ENCODE measurements at regions not wholly inside any gene's neighbourhood (a gene's known extent, or its start where the extent isn't known, plus 50 kb on each side); places are given as distances from the start of the nearest gene placed in this dataset.
"Not testable (repeated sequence)": the region's sequence is repeated elsewhere in the genome, so short reads cannot be mapped to it uniquely, and the experiment has no call there.

GRCh38 chr18:22528291-22528690, 110.6 kb upstream of the CTAGE1 start:
- no peaks in the 10 kb centered on the region for H3K79me2 ChIP-seq (ENCODE audit: control insufficient read depth, low read length)

GRCh38 chr18:22534706-22535105, 117.0 kb upstream of the CTAGE1 start:
- H3K27me3 ChIP-seq (ENCODE audit: control insufficient read depth, low read length); H3K9me2 ChIP-seq (replicated peaks; ENCODE audit: control insufficient read depth, low read length); H3K4me1 ChIP-seq (ENCODE audit: control insufficient read depth, low read length); H3K4me3 ChIP-seq (ENCODE audit: low read length); H3K4me2 ChIP-seq (ENCODE audit: low read length); H3K79me2 ChIP-seq (ENCODE audit: control insufficient read depth, low read length); H3K9me3 ChIP-seq (ENCODE audit: control insufficient read depth, insufficient read depth, low read length); H3K27ac ChIP-seq (ENCODE audit: low read depth, low read length); H3F3A ChIP-seq (ENCODE audit: control insufficient read depth, insufficient read depth); H4K20me1 ChIP-seq (ENCODE audit: control insufficient read depth, insufficient read depth, low read depth, low read length); H3K36me3 ChIP-seq (ENCODE audit: control insufficient read depth, low read length): not testable (repeated sequence)

More at GRCh38 chr18:22528291-22528690, 110.6 kb upstream of the CTAGE1 start:
- Histone ChIP-seq H3F3A (ENCODE audit: control insufficient read depth, insufficient read depth) (no peaks in the 10 kb centered on the region), H4K20me1 (ENCODE audit: control insufficient read depth, insufficient read depth, low read depth, low read length) (no peaks in the 10 kb centered on the region), H3K27ac (ENCODE audit: low read depth, low read length) (no peak overlapping the region), H3K36me3 (ENCODE audit: control insufficient read depth, low read length) (no peaks in the 10 kb centered on the region), H3K9me2 (replicated peaks; ENCODE audit: control insufficient read depth, low read length) (no peaks in the 10 kb centered on the region), H3K27me3 (ENCODE audit: control insufficient read depth, low read length) (no peaks in the 10 kb centered on the region), H3K4me2 (ENCODE audit: low read length) (no peak overlapping the region), H3K4me1 (ENCODE audit: control insufficient read depth, low read length) (no peaks in the 10 kb centered on the region), H3K9me3 (ENCODE audit: control insufficient read depth, insufficient read depth, low read length) (no peaks in the 10 kb centered on the region), H3K4me3 (ENCODE audit: low read length) (no peak overlapping the region)
- TF ChIP-seq EZH2phosphoT487 (IDR thresholded peaks at IDR 0.05; ENCODE audit: borderline replicate concordance, low read length) (no peak), CTCF (IDR thresholded peaks at IDR 0.05; ENCODE audit: low read depth, low read length, poor library complexity, severe bottlenecking) (no peak)

- Histone ChIP-seq H3K4me3 (ENCODE audit: low read length) (no peak overlapping the region), H3K36me3 (ENCODE audit: control insufficient read depth, low read length) (no peaks in the 10 kb centered on the region), H3K9me3 (ENCODE audit: control insufficient read depth, insufficient read depth, low read length) (no peaks in the 10 kb centered on the region), H3K4me2 (ENCODE audit: low read length) (no peak overlapping the region), H3F3A (ENCODE audit: control insufficient read depth, insufficient read depth) (no peaks in the 10 kb centered on the region), H4K20me1 (ENCODE audit: control insufficient read depth, insufficient read depth, low read depth, low read length) (no peaks in the 10 kb centered on the region), H3K9me2 (replicated peaks; ENCODE audit: control insufficient read depth, low read length) (no peaks in the 10 kb centered on the region), H3K27me3 (ENCODE audit: control insufficient read depth, low read length) (no peaks in the 10 kb centered on the region), H3K79me2 (ENCODE audit: control insufficient read depth, low read length) (no peaks in the 10 kb centered on the region), H3K4me1 (ENCODE audit: control insufficient read depth, low read length) (no peaks in the 10 kb centered on the region), H3K27ac (ENCODE audit: low read depth, low read length) (no peak overlapping the region)
- TF ChIP-seq CTCF (IDR thresholded peaks at IDR 0.05; ENCODE audit: low read depth, low read length, poor library complexity, severe bottlenecking), result no peak
- TF ChIP-seq EZH2phosphoT487 (IDR thresholded peaks at IDR 0.05; ENCODE audit: borderline replicate concordance, low read length), result no peak
Observed at GRCh38 chr18:22536558-22536957, 118.8 kb upstream of the CTAGE1 start.

GRCh38 chr18:22538426-22538825, 120.7 kb upstream of the CTAGE1 start:
- H3K27me3 ChIP-seq (ENCODE audit: control insufficient read depth, low read length), result no peaks in the 10 kb centered on the region
- no peaks in the 10 kb centered on the region for H3K9me2 ChIP-seq (replicated peaks; ENCODE audit: control insufficient read depth, low read length)
- no peak overlapping the region for H3K4me2 ChIP-seq (ENCODE audit: low read length)
- no peak overlapping the region for H3K27ac ChIP-seq (ENCODE audit: low read depth, low read length)
- H3K4me3 ChIP-seq (ENCODE audit: low read length), result no peak overlapping the region
- no peaks in the 10 kb centered on the region for H3K79me2 ChIP-seq (ENCODE audit: control insufficient read depth, low read length)
- H3K4me1 ChIP-seq (ENCODE audit: control insufficient read depth, low read length), result no peaks in the 10 kb centered on the region
- TF ChIP-seq CTCF (IDR thresholded peaks at IDR 0.05; ENCODE audit: low read depth, low read length, poor library complexity, severe bottlenecking), result no peak
- no peaks in the 10 kb centered on the region for H4K20me1 ChIP-seq (ENCODE audit: control insufficient read depth, insufficient read depth, low read depth, low read length)
- H3K9me3 ChIP-seq (ENCODE audit: control insufficient read depth, insufficient read depth, low read length), result no peaks in the 10 kb centered on the region
- H3F3A ChIP-seq (ENCODE audit: control insufficient read depth, insufficient read depth), result no peaks in the 10 kb centered on the region
- H3K36me3 ChIP-seq (ENCODE audit: control insufficient read depth, low read length), result no peaks in the 10 kb centered on the region

Data from DOHH2 (cell line).